ENCODE measurements at regions not wholly inside any gene's neighbourhood (a gene's known extent, or its start where the extent isn't known, plus 50 kb on each side); places are given as distances from the start of the nearest gene placed in this dataset.

DNA sequence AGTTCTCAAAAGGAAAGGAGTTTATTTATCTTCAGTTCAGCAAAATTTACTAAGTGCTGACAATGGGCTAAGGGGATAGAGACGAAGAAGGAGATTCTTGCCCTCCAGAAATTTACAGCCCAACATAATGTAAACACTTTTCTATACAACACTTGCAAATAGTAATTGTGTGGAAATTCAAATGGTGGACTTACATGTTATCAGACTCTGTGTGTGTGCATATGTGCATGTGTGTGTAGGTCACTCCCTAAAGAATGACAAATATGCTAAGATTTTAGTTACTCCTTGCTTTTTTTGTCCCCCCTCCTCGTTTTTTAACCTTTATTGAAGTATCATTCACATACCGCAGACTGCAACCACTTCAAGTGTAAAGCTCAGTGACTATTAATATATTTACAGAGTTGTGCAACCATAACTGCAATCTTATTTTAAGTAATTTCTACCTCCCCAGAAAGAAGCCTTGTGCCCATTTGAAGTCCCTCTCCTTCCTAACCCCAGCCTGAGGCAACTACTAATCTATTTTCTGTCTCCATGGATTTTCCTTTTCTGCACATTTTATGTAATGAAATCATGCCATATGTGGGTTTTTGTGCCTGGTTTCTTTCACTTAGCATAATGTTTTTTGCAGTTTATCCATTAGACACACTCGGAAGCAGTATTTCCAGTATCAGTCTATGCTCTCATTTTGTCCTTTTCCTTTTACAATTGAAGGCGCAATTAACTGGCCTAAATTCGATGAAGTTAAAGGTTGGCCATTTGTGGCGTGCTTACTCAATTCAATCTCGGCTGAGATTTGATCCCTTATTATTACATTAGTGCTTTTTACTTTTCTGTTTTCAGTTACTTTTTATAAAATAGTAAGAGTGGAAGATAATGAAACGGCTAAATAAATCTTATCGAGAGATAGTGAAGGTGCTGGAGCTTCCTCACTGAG, 318.4 kb downstream of the HAPSTR1 start:
- H3K27me3 ChIP-seq (ENCODE audit: control insufficient read depth, low read length) = no peaks in the 10 kb centered on the region
- no peak overlapping the region for H3K27ac ChIP-seq (ENCODE audit: low read depth, low read length)
- no peaks in the 10 kb centered on the region for H3K79me2 ChIP-seq (ENCODE audit: control insufficient read depth, low read length)
- no peak overlapping the region for H3K4me3 ChIP-seq (ENCODE audit: low read length)
- no peaks in the 10 kb centered on the region for H3K36me3 ChIP-seq (ENCODE audit: control insufficient read depth, low read length)
- H4K20me1 ChIP-seq (ENCODE audit: control insufficient read depth, insufficient read depth, low read depth, low read length) = no peaks in the 10 kb centered on the region
- TF ChIP-seq EZH2phosphoT487 (IDR thresholded peaks at IDR 0.05; ENCODE audit: borderline replicate concordance, low read length) = no peak
- TF ChIP-seq, protein P1, sequence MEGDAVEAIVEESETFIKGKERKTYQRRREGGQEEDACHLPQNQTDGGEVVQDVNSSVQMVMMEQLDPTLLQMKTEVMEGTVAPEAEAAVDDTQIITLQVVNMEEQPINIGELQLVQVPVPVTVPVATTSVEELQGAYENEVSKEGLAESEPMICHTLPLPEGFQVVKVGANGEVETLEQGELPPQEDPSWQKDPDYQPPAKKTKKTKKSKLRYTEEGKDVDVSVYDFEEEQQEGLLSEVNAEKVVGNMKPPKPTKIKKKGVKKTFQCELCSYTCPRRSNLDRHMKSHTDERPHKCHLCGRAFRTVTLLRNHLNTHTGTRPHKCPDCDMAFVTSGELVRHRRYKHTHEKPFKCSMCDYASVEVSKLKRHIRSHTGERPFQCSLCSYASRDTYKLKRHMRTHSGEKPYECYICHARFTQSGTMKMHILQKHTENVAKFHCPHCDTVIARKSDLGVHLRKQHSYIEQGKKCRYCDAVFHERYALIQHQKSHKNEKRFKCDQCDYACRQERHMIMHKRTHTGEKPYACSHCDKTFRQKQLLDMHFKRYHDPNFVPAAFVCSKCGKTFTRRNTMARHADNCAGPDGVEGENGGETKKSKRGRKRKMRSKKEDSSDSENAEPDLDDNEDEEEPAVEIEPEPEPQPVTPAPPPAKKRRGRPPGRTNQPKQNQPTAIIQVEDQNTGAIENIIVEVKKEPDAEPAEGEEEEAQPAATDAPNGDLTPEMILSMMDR (IDR thresholded peaks at IDR 0.05; ENCODE audit: low read depth, low read length, poor library complexity, severe bottlenecking) = no peak
- H3K9me3 ChIP-seq (ENCODE audit: control insufficient read depth, insufficient read depth, low read length) = no peaks in the 10 kb centered on the region
- no peaks in the 10 kb centered on the region for H3K9me2 ChIP-seq (replicated peaks; ENCODE audit: control insufficient read depth, low read length)
- no peaks in the 10 kb centered on the region for H3F3A ChIP-seq (ENCODE audit: control insufficient read depth, insufficient read depth)
- H3K4me1 ChIP-seq (ENCODE audit: control insufficient read depth, low read length) = no peaks in the 10 kb centered on the region
- H3K4me2 ChIP-seq (ENCODE audit: low read length) = no peak overlapping the region

DNA sequence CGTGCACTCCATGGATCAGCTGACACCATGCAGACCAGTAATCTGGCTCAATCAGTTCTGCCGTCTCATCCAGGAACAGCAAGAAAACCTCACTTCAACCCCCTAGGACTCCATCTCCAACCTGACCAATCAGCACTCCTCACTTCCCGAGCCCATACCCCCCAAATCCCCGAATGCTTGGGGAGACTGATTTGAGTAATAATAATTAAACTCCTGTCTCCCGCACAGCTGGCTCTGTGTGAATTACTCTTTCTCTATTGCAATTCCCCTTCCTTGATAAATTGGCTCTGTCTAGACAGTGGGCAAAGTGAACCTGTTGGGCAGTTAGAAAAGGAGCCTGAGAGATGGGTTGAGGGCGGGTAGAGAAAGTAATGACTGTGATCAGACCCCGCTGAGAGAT, 320.0 kb downstream of the HAPSTR1 start:
- no peaks in the 10 kb centered on the region for H4K20me1 ChIP-seq (ENCODE audit: control insufficient read depth, insufficient read depth, low read depth, low read length)
- H3K9me2 ChIP-seq (replicated peaks; ENCODE audit: control insufficient read depth, low read length) = no peaks in the 10 kb centered on the region
- H3F3A ChIP-seq (ENCODE audit: control insufficient read depth, insufficient read depth) = no peaks in the 10 kb centered on the region
- no peaks in the 10 kb centered on the region for H3K9me3 ChIP-seq (ENCODE audit: control insufficient read depth, insufficient read depth, low read length)
- H3K27ac ChIP-seq (ENCODE audit: low read depth, low read length) = no peak overlapping the region
- no peaks in the 10 kb centered on the region for H3K36me3 ChIP-seq (ENCODE audit: control insufficient read depth, low read length)
- H3K4me2 ChIP-seq (ENCODE audit: low read length) = no peak overlapping the region
- no peaks in the 10 kb centered on the region for H3K4me1 ChIP-seq (ENCODE audit: control insufficient read depth, low read length)
- H3K79me2 ChIP-seq (ENCODE audit: control insufficient read depth, low read length) = no peaks in the 10 kb centered on the region
- no peak for TF ChIP-seq EZH2phosphoT487 (IDR thresholded peaks at IDR 0.05; ENCODE audit: borderline replicate concordance, low read length)
- TF ChIP-seq, protein P1 (IDR thresholded peaks at IDR 0.05; ENCODE audit: low read depth, low read length, poor library complexity, severe bottlenecking) = no peak
- no peaks in the 10 kb centered on the region for H3K27me3 ChIP-seq (ENCODE audit: control insufficient read depth, low read length)
- H3K4me3 ChIP-seq (ENCODE audit: low read length) = no peak overlapping the region

DNA sequence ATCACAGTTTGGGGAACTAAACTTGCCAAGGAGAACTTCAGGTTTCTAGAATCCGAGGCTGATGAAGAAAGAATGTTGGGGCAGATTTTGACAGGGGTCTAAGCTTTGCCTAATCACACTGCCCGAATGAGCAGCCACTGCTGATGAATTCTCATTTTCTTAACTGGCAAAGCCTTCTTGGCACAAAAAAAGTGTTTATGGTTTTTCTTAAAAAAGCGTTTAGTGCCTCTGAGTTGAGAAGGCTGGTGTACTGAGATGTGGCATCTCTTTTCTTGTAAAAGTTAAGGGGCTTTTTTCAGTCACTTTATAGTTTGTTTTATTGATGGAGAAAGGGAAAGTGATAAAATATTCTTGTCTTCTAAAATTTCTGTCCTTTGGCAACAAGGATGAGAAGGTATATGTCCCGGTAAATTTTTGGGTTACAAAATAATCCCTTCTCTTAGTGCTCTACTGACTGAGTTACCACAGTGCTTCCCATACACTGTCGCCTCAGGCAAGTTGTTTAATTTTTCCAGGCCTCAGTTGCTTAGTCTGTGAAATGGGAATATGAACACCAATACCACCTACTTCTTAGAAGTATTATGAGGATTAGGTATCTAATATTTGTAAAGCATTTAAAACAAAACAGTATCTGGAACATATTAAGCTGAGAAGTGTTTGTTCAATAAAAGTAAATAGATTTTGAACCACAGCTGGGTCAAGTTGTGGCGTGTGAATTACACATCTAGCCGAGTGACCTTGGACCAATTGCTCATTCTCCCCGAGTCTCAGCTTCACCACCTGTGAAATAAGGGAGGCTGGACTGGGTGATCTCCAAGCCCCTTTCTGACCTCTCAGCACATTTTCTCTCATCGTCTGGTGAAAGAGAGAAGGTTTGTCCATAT, 320.8 kb downstream of the HAPSTR1 start:
- H3K9me3 ChIP-seq (ENCODE audit: control insufficient read depth, insufficient read depth, low read length) = no peaks in the 10 kb centered on the region
- no peak for TF ChIP-seq EZH2phosphoT487 (IDR thresholded peaks at IDR 0.05; ENCODE audit: borderline replicate concordance, low read length)
- TF ChIP-seq, protein P1 (IDR thresholded peaks at IDR 0.05; ENCODE audit: low read depth, low read length, poor library complexity, severe bottlenecking) = no peak
- H3K27ac ChIP-seq (ENCODE audit: low read depth, low read length) = no peak overlapping the region
- no peaks in the 10 kb centered on the region for H3K79me2 ChIP-seq (ENCODE audit: control insufficient read depth, low read length)
- no peak overlapping the region for H3K4me2 ChIP-seq (ENCODE audit: low read length)
- no peaks in the 10 kb centered on the region for H3F3A ChIP-seq (ENCODE audit: control insufficient read depth, insufficient read depth)
- H4K20me1 ChIP-seq (ENCODE audit: control insufficient read depth, insufficient read depth, low read depth, low read length) = no peaks in the 10 kb centered on the region
- no peaks in the 10 kb centered on the region for H3K27me3 ChIP-seq (ENCODE audit: control insufficient read depth, low read length)
- H3K36me3 ChIP-seq (ENCODE audit: control insufficient read depth, low read length) = no peaks in the 10 kb centered on the region
- no peaks in the 10 kb centered on the region for H3K9me2 ChIP-seq (replicated peaks; ENCODE audit: control insufficient read depth, low read length)
- H3K4me1 ChIP-seq (ENCODE audit: control insufficient read depth, low read length) = no peaks in the 10 kb centered on the region
- H3K4me3 ChIP-seq (ENCODE audit: low read length) = no peak overlapping the region

All from DOHH2 (cell line).